ENCODE measurements at regions not wholly inside any gene's neighbourhood (a gene's known extent, or its start where the extent isn't known, plus 50 kb on each side); places are given as distances from the start of the nearest gene placed in this dataset.

GRCh38 chr3:44000586-44000985 lies 241.1 kb upstream of the TOPAZ1 start:
- TF ChIP-seq, protein P1, sequence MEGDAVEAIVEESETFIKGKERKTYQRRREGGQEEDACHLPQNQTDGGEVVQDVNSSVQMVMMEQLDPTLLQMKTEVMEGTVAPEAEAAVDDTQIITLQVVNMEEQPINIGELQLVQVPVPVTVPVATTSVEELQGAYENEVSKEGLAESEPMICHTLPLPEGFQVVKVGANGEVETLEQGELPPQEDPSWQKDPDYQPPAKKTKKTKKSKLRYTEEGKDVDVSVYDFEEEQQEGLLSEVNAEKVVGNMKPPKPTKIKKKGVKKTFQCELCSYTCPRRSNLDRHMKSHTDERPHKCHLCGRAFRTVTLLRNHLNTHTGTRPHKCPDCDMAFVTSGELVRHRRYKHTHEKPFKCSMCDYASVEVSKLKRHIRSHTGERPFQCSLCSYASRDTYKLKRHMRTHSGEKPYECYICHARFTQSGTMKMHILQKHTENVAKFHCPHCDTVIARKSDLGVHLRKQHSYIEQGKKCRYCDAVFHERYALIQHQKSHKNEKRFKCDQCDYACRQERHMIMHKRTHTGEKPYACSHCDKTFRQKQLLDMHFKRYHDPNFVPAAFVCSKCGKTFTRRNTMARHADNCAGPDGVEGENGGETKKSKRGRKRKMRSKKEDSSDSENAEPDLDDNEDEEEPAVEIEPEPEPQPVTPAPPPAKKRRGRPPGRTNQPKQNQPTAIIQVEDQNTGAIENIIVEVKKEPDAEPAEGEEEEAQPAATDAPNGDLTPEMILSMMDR (IDR thresholded peaks at IDR 0.05; ENCODE audit: control extremely low read depth, extremely low read depth) = no peak
- Histone ChIP-seq H3K4me1 (ENCODE audit: control insufficient read depth in 5 of 5, insufficient read depth in 5 of 5, low read length in 5 of 5) (peaks cover 0 to 31% (median 15%) of the 10 kb centered on the region in 5 donors), H3K9ac (ENCODE audit: insufficient read depth in 1 of 2, low read length in 2 of 2) (no peak overlapping the region), H3K27me3 (ENCODE audit: control insufficient read depth in 3 of 3, insufficient read depth in 3 of 3, low read length in 2 of 3) (peaks cover 0 to 78% (median 71%) of the 10 kb centered on the region in 3 donors), H3K36me3 (ENCODE audit: control insufficient read depth in 4 of 4, insufficient read depth in 4 of 4, low read length in 4 of 4) (no peaks in the 10 kb centered on the region), H3K4me3 (no peak overlapping the region), H3K9me3 (ENCODE audit: control insufficient read depth in 4 of 4, insufficient read depth in 3 of 4, low read length in 3 of 4) (peaks cover 0 to 2% (median 0%) of the 10 kb centered on the region in 4 donors), H3K27ac (ENCODE audit: low read depth in 1 of 2, low read length in 1 of 2) (no peak overlapping the region)
- 84 to 93% methylated on average over 3 of the region's 3 CpGs for WGBS, 2 donors
- ATAC-seq (ENCODE audit: insufficient read depth, low FRiP score) (no peak), DNase-seq (no peak)

DNA sequence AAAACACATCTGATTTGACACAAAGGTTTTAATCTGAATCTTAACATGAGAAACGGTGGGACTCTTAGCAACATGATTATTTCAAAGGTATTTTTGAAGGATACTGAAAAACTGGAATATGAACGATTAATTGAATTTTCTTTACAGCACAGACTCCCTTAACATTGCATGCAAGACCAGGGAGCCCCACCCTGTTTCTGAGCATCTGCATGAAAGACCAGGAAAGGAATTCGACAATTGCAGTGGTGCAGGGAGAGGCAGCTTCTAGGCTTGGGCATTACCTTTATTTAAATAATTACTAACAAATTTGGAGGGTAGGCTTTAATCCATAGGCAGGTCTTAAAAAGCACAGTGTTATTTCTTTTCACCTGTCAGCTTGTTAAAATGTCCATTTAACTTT lies 240.6 kb upstream of the TOPAZ1 start:
- WGBS, 2 donors = 74 to 80% methylated on average over 3 of the region's 3 CpGs
- Histone ChIP-seq H3K4me3 (no peak overlapping the region), H3K9me3 (ENCODE audit: control insufficient read depth in 4 of 4, insufficient read depth in 3 of 4, low read length in 3 of 4) (peaks cover 0 to 2% (median 0%) of the 10 kb centered on the region in 4 donors), H3K27ac (ENCODE audit: low read depth in 1 of 2, low read length in 1 of 2) (no peak overlapping the region), H3K9ac (ENCODE audit: insufficient read depth in 1 of 2, low read length in 2 of 2) (no peak overlapping the region), H3K4me1 (ENCODE audit: control insufficient read depth in 5 of 5, insufficient read depth in 5 of 5, low read length in 5 of 5) (peaks cover 0 to 26% (median 12%) of the 10 kb centered on the region in 5 donors), H3K27me3 (ENCODE audit: control insufficient read depth in 3 of 3, insufficient read depth in 3 of 3, low read length in 2 of 3) (peaks cover 0 to 76% (median 68%) of the 10 kb centered on the region in 3 donors), H3K36me3 (ENCODE audit: control insufficient read depth in 4 of 4, insufficient read depth in 4 of 4, low read length in 4 of 4) (no peaks in the 10 kb centered on the region)
- no peak for DNase-seq
- ATAC-seq (ENCODE audit: insufficient read depth, low FRiP score) = no peak
- TF ChIP-seq, protein P1 (IDR thresholded peaks at IDR 0.05; ENCODE audit: control extremely low read depth, extremely low read depth) = no peak

- WGBS, 2 donors = 71 to 74% methylated on average over 6 of the region's 6 CpGs
- TF ChIP-seq, protein P1 (IDR thresholded peaks at IDR 0.05; ENCODE audit: control extremely low read depth, extremely low read depth) = no peak
- Histone ChIP-seq H3K27ac (ENCODE audit: low read depth in 1 of 2, low read length in 1 of 2) (no peak overlapping the region), H3K36me3 (ENCODE audit: control insufficient read depth in 4 of 4, insufficient read depth in 4 of 4, low read length in 4 of 4) (no peaks in the 10 kb centered on the region), H3K9me3 (ENCODE audit: control insufficient read depth in 4 of 4, insufficient read depth in 3 of 4, low read length in 3 of 4) (peaks cover 0 to 2% (median 0%) of the 10 kb centered on the region in 4 donors), H3K4me3 (no peak overlapping the region), H3K9ac (ENCODE audit: insufficient read depth in 1 of 2, low read length in 2 of 2) (no peak overlapping the region), H3K27me3 (ENCODE audit: control insufficient read depth in 3 of 3, insufficient read depth in 3 of 3, low read length in 2 of 3) (peaks cover 0 to 49% (median 41%) of the 10 kb centered on the region in 3 donors), H3K4me1 (ENCODE audit: control insufficient read depth in 5 of 5, insufficient read depth in 5 of 5, low read length in 5 of 5) (peaks cover 0 to 8% (median 0%) of the 10 kb centered on the region in 5 donors)
- ATAC-seq (ENCODE audit: insufficient read depth, low FRiP score) = no peak
- no peak for DNase-seq
Observed at GRCh38 chr3:44003801-44004200, 237.9 kb upstream of the TOPAZ1 start.

DNA sequence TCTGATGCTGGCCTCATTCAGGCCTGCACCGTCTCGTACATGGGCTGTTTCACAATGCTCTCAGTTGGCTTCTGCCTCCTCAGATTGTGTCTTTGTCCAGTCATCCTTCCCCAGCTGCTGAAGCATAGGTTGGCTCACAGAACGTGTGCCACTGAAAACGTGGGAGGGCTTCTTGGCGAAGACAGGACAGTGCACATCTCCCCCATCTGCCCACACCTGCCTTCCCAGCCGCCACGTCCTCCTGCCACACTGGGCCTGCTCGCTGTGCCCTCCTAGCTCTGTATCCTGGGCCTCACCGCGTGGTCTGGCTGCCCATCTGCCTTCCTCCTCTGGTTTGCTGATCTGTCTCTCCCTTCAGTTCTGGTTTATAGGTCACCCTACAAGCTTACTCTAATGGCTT lies 230.0 kb upstream of the TOPAZ1 start:
- Histone ChIP-seq H3K36me3 (ENCODE audit: control insufficient read depth in 4 of 4, insufficient read depth in 4 of 4, low read length in 4 of 4) (no peaks in the 10 kb centered on the region), H3K27me3 (ENCODE audit: control insufficient read depth in 3 of 3, insufficient read depth in 3 of 3, low read length in 2 of 3) (no peaks in the 10 kb centered on the region), H3K27ac (ENCODE audit: low read depth in 1 of 2, low read length in 1 of 2) (no peak overlapping the region), H3K4me1 (ENCODE audit: control insufficient read depth in 5 of 5, insufficient read depth in 5 of 5, low read length in 5 of 5) (no peaks in the 10 kb centered on the region), H3K4me3 (no peak overlapping the region), H3K9ac (ENCODE audit: insufficient read depth in 1 of 2, low read length in 2 of 2) (no peak overlapping the region), H3K9me3 (ENCODE audit: control insufficient read depth in 4 of 4, insufficient read depth in 3 of 4, low read length in 3 of 4) (no peaks in the 10 kb centered on the region)
- TF ChIP-seq, protein P1 (IDR thresholded peaks at IDR 0.05; ENCODE audit: control extremely low read depth, extremely low read depth) = no peak
- ATAC-seq (ENCODE audit: insufficient read depth, low FRiP score) (no peak), DNase-seq (no peak)
- WGBS, 2 donors = 88 to 91% methylated on average over 10 of the region's 10 CpGs

Data from lung (tissue), 11 donors.